GM23338 (cell line): ENCODE measurements at regions not wholly inside any gene's neighbourhood (a gene's known extent, or its start where the extent isn't known, plus 50 kb on each side); places are given as distances from the start of the nearest gene placed in this dataset.
"Not testable (repeated sequence)": the region's sequence is repeated elsewhere in the genome, so short reads cannot be mapped to it uniquely, and the experiment has no call there.

Source experiments
- ATAC-seq: fragments of 200-7000 bp; cut with Tn5 transposase; 3 replicates; pipeline ENCODE4 v1.9.1; 2020
- DNase-seq: peaks from one replicate; pipeline ENCODE4 v3.0.0-alpha.2; 2015; ENCODE audit warnings: low spot score
- H2AFZ ChIP-seq: fragments of 200-600 bp; sonication (generic); 2 replicates; pipeline ENCODE4 v1.8.0; 2016; ENCODE audit warnings: antibody characterized with exemption, mild to moderate bottlenecking, moderate library complexity
- H3F3A ChIP-seq: fragments of 200-600 bp; sonication (generic); replicated peaks from 2 replicates; pipeline ENCODE4 v1.8.0; 2017; ENCODE audit warnings: antibody characterized with exemption, mixed run types, low read depth
- H3K27ac ChIP-seq: fragments of 200-600 bp; sonication (generic); 2 replicates; pipeline ENCODE4 v1.6.1; 2016; ENCODE audit warnings: low read depth
- H3K27me3 ChIP-seq: fragments of 200-600 bp; sonication (generic); 2 replicates; pipeline ENCODE4 v1.8.0; 2016; ENCODE audit warnings: mild to moderate bottlenecking, mixed run types, moderate library complexity; ENCODE audit not compliant: insufficient read depth
- H3K36me3 ChIP-seq: fragments of 200-600 bp; sonication (generic); 2 replicates; pipeline ENCODE4 v1.8.0; 2016; ENCODE audit warnings: mild to moderate bottlenecking; ENCODE audit not compliant: insufficient read depth
- H3K4me1 ChIP-seq: fragments of 200-600 bp; sonication (generic); 2 replicates; pipeline ENCODE4 v1.8.0; 2016; ENCODE audit warnings: mild to moderate bottlenecking, moderate library complexity; ENCODE audit not compliant: insufficient read depth
- H3K4me2 ChIP-seq: fragments of 200-600 bp; sonication (generic); 2 replicates; pipeline ENCODE4 v1.7.1; 2017; ENCODE audit warnings: mixed run types
- H3K4me3 ChIP-seq: fragments of 200-600 bp; sonication (generic); 2 replicates; pipeline ENCODE4 v1.6.1; 2016; ENCODE audit warnings: mixed run types
- H3K79me2 ChIP-seq: fragments of 200-600 bp; sonication (generic); replicated peaks from 2 replicates; pipeline ENCODE4 v1.8.0; 2017; ENCODE audit warnings: mild to moderate bottlenecking; ENCODE audit not compliant: insufficient read depth
- H3K9me2 ChIP-seq: fragments of 200-600 bp; sonication (generic); 2 replicates; pipeline ENCODE4 v1.8.0; 2017; ENCODE audit not compliant: insufficient read depth
- H4K20me1 ChIP-seq: fragments of 200-600 bp; sonication (generic); replicated peaks from 2 replicates; pipeline ENCODE4 v1.8.0; 2017; ENCODE audit warnings: mild to moderate bottlenecking; ENCODE audit not compliant: insufficient read depth
- H3K27ac Mint-ChIP-seq: 2 replicates; pipeline ENCODE4 v1.8.0; 2020; ENCODE audit warnings: inconsistent platforms, mild to moderate bottlenecking, moderate library complexity, mixed read lengths
- H3K27me3 Mint-ChIP-seq: 3 replicates; pipeline ENCODE4 v1.8.0; 2022; ENCODE audit warnings: low read depth, mild to moderate bottlenecking, moderate library complexity, mixed read lengths, inconsistent platforms; ENCODE audit not compliant: insufficient read depth, poor library complexity
- H3K36me3 Mint-ChIP-seq: 3 replicates; pipeline ENCODE4 v1.8.0; 2021; ENCODE audit warnings: low read depth, mild to moderate bottlenecking, inconsistent platforms, moderate library complexity, mixed read lengths
- H3K4me1 Mint-ChIP-seq: 3 replicates; pipeline ENCODE4 v1.8.0; 2020; ENCODE audit warnings: mild to moderate bottlenecking, inconsistent platforms, mixed read lengths
- H3K4me3 Mint-ChIP-seq: 3 replicates; pipeline ENCODE4 v1.8.0; 2021; ENCODE audit warnings: moderate library complexity, mild to moderate bottlenecking, inconsistent platforms, mixed read lengths
- H3K9me3 Mint-ChIP-seq: 3 replicates; pipeline ENCODE4 v1.8.0; 2020; ENCODE audit warnings: moderate library complexity, mild to moderate bottlenecking, inconsistent platforms, mixed read lengths
- CREB1 ChIP-seq: fragments of 250-450 bp; sonication (Bioruptor Pico); IDR thresholded peaks from 2 replicates; pipeline ENCODE4 v1.5.0; 2020; ENCODE audit warnings: low read depth, mild to moderate bottlenecking, moderate library complexity
- TF ChIP-seq, protein P1 (sequence below), 2 experiments: fragments of 200-600 bp in 1 of 2; sonication (generic) in 1 of 2; conservative IDR thresholded peaks; 2 replicates each; pipeline versions ENCODE4 v1.5.1 to v1.6.1; 2016 to 2017; ENCODE audit warnings: antibody characterized with exemption in 2 of 2, low read depth in 2 of 2, mild to moderate bottlenecking in 2 of 2, moderate library complexity in 1 of 2

DNA sequence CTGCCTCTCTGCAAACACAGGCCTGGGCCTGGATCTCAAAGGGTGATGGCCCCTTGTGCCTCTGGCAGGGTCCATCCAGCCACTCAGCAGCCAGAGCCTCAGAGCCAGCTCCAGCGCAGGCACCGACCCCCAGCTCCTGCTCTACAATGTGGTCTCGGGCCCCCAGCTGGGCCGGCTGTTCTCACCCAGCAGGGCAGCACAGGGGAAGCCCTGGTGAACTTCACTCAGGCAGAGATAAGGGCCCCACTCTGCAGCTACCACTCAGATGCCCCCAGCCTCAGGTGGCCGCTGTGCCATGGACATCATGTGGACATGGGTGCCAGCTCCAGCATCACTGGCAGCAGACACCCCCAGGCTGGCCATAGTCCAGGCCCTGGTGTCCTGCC is 173.1 kb downstream of the TBC1D2B start:
- DNase-seq (no peak), ATAC-seq (no peak)
- no peaks in the 10 kb centered on the region for H4K20me1 ChIP-seq
- no peaks in the 10 kb centered on the region for H3K79me2 ChIP-seq
- H3K9me3 Mint-ChIP-seq: no peaks in the 10 kb centered on the region
- no peak overlapping the region for H2AFZ ChIP-seq
- peaks cover 5% of the 10 kb centered on the region for H3K27me3 Mint-ChIP-seq
- H3F3A ChIP-seq: no peaks in the 10 kb centered on the region
- no peaks in the 10 kb centered on the region for H3K36me3 Mint-ChIP-seq
- H3K36me3 ChIP-seq: no peaks in the 10 kb centered on the region
- H3K27ac Mint-ChIP-seq: no peak overlapping the region
- H3K4me3 Mint-ChIP-seq: no peak overlapping the region
- H3K4me2 ChIP-seq: no peak overlapping the region
- no peak for TF ChIP-seq CREB1
- H3K4me1 ChIP-seq: no peaks in the 10 kb centered on the region
- no peak overlapping the region for H3K4me3 ChIP-seq
- H3K4me1 Mint-ChIP-seq: peaks cover 6% of the 10 kb centered on the region; the same call in 2 of the 3 replicates
- no peaks in the 10 kb centered on the region for H3K9me2 ChIP-seq
- no peak overlapping the region for H3K27ac ChIP-seq
- H3K27me3 ChIP-seq: no peaks in the 10 kb centered on the region

DNA sequence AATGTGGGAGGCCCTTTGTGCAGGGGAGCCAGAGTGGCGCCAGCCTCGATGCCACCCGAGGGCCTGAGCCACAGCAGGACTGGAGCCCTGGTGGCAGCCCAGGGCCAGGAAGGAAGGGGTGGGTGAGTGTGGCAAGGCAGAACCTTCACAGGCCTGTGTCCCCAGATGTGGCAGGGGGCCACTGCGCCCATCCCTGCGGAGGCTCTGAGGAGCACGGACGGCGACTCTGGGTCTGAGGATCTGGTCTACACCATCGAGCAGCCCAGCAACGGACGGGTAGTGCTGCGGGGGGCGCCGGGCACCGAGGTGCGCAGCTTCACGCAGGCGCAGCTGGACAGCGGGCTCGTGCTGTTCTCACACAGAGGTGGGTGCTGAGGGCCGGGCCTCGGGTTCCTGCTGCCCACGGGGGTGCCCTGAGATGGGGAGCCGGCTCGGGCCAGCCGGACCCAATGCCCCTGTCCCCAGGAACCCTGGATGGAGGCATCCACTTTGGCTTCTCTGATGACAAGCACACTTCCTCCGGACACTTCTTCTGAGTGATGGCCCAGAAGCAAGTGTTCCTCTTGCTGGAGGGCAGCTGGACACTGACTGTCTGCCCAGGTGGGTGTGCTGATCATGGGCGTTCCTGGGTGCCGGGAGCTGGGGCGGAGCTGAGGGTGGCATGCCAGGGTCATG is 173.6 kb downstream of the TBC1D2B start:
- H3K9me2 ChIP-seq, H3K27ac Mint-ChIP-seq, H3K4me2 ChIP-seq, H3F3A ChIP-seq, H3K79me2 ChIP-seq, H3K36me3 ChIP-seq, H2AFZ ChIP-seq, H3K27me3 Mint-ChIP-seq, H3K4me1 ChIP-seq, H3K4me1 Mint-ChIP-seq, H3K9me3 Mint-ChIP-seq, ATAC-seq, H3K36me3 Mint-ChIP-seq, H3K4me3 ChIP-seq, H3K4me3 Mint-ChIP-seq, H3K27ac ChIP-seq, H3K27me3 ChIP-seq, DNase-seq, H4K20me1 ChIP-seq: not testable (repeated sequence)

DNA sequence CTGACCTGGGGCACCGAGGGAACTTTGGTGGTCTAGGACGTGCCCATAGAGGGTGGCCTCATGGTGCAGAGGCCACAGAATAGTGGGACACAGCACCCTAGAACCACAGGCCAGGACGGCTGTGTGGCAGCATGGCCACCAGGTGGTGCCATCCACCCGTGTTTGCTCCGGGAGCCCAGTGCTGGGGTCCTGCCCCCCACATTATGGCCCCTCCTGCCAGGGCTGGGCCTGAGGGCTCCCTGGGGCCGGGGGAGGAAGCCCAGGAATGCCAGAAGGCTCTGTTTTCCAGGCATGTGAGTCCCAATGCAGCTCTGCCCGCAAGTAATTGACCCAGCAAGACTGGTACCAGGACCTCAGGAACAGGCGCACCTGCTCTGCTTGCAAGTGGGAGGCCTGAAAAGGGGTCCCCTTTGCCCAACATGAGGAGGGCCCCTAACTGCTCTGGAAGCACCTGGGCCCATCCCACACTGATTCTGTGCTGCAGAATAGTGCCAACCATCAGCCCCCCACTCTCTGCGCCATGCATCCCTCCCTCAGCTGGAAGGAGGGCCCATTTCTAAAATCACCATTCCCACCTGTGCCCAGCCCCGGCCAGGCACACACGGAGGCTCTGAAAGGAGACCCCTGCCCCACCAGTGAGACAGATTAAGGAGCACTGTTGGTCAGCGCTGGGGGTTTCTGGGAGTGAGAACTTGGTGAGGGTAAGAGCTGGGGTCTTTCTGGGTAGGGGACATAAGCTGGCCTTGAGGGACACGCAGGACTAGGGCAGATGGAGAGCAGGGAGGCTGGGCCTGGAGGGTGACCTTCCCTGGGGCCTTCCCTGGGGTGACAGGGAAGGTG is 174.4 kb downstream of the TBC1D2B start:
- DNase-seq (peak; percentile 77), ATAC-seq (peak; percentile 84)
- H3K4me1 Mint-ChIP-seq, H4K20me1 ChIP-seq, H3K27me3 Mint-ChIP-seq, H3K36me3 ChIP-seq, H3K36me3 Mint-ChIP-seq, H3K4me1 ChIP-seq, H3K79me2 ChIP-seq, H3K27ac ChIP-seq, H3K4me2 ChIP-seq, H3K9me2 ChIP-seq, H3F3A ChIP-seq, H3K27ac Mint-ChIP-seq, H2AFZ ChIP-seq, H3K27me3 ChIP-seq, H3K9me3 Mint-ChIP-seq, H3K4me3 ChIP-seq, H3K4me3 Mint-ChIP-seq: not testable (repeated sequence)
- TF ChIP-seq, protein P1, sequence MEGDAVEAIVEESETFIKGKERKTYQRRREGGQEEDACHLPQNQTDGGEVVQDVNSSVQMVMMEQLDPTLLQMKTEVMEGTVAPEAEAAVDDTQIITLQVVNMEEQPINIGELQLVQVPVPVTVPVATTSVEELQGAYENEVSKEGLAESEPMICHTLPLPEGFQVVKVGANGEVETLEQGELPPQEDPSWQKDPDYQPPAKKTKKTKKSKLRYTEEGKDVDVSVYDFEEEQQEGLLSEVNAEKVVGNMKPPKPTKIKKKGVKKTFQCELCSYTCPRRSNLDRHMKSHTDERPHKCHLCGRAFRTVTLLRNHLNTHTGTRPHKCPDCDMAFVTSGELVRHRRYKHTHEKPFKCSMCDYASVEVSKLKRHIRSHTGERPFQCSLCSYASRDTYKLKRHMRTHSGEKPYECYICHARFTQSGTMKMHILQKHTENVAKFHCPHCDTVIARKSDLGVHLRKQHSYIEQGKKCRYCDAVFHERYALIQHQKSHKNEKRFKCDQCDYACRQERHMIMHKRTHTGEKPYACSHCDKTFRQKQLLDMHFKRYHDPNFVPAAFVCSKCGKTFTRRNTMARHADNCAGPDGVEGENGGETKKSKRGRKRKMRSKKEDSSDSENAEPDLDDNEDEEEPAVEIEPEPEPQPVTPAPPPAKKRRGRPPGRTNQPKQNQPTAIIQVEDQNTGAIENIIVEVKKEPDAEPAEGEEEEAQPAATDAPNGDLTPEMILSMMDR (conservative IDR thresholded peaks at IDR 0.05; ENCODE audit: low read depth in 2 of 2): peak; percentile 76 to 92
